HepG2 (cell line): ENCODE measurements at regions not wholly inside any gene's neighbourhood (a gene's known extent, or its start where the extent isn't known, plus 50 kb on each side); places are given as distances from the start of the nearest gene placed in this dataset.

Source experiments
- ATAC-seq: fragments of 200-7000 bp; cut with Tn5 transposase; 3 replicates; pipeline ENCODE4 v1.9.1; 2020; ENCODE audit warnings: mild to moderate bottlenecking, moderate library complexity
- BruUV-seq: library from RNA; stranded (reverse); fragments of 400-500 nt; replicated peaks from 2 replicates; lab custom pipeline; 2021; lab: Mats Ljungman, UMichigan
- CTCF ChIA-PET: fragments of 300-600 bp; formaldehyde crosslinking; extraction: SDS; loops from one replicate; lab custom pipeline; 2021; ENCODE audit warnings: low total read pairs, inconsistent platforms, low intra/inter-chr PET ratio; lab: Yijun Ruan, JAX
- POLR2A ChIA-PET: fragments of 350-600 bp; sonication (Branson Sonifier 250); formaldehyde crosslinking; loops from one replicate; lab custom pipeline; 2020; ENCODE audit warnings: antibody characterized with exemption, inconsistent platforms; lab: Yijun Ruan, JAX
- DNase-seq: peaks from one replicate; pipeline ENCODE4 v3.0.0-alpha.2; 2015; ENCODE audit warnings: low spot score
- FAIRE-seq: peaks from 3 replicates; lab custom pipeline; 2011; peaks lifted over from hg19 to GRCh38; lab: Jason Lieb, UNC
- H2AFZ ChIP-seq: one replicate; pipeline ENCODE4 v1.6.1; 2011; ENCODE audit warnings: low read length, inconsistent platforms
- H3K27ac ChIP-seq: fragments of 300-600 bp; 3 replicates; pipeline ENCODE4 v1.8.0; 2011; ENCODE audit warnings: mixed run types, mild to moderate bottlenecking, mixed read lengths, low read length, inconsistent platforms; ENCODE audit not compliant: insufficient read depth; ENCODE audit errors: extremely low read length
- H3K27me3 ChIP-seq, 2 experiments: fragments of 200-600 bp in 1 of 2; 2 replicates in 1 of 2; 3 replicates in 1 of 2; pipeline versions ENCODE4 v1.6.0 to v1.8.0; 2011; ENCODE audit warnings: low read length in 2 of 2, mild to moderate bottlenecking in 2 of 2, moderate library complexity in 2 of 2, inconsistent platforms in 1 of 2; ENCODE audit not compliant: insufficient read depth in 2 of 2, control insufficient read depth in 1 of 2
- H3K36me3 ChIP-seq, 2 experiments: fragments of 200-600 bp in 1 of 2; replicated peaks in 1 of 2; 2 replicates in 1 of 2; 3 replicates in 1 of 2; pipeline versions ENCODE4 v1.5.1 to v1.8.0; 2011; ENCODE audit warnings: low read length in 2 of 2, inconsistent platforms in 1 of 2; ENCODE audit not compliant: insufficient read depth in 2 of 2, control insufficient read depth in 1 of 2
- H3K4me1 ChIP-seq: 2 replicates; pipeline ENCODE4 v1.5.1; 2012; ENCODE audit warnings: low read length, inconsistent platforms; ENCODE audit not compliant: insufficient read depth
- H3K4me2 ChIP-seq: 2 replicates; pipeline ENCODE4 v1.6.0; 2011; ENCODE audit warnings: low read depth, low read length, inconsistent platforms
- H3K4me3 ChIP-seq, 3 experiments: fragments of 200-600 bp in 1 of 3; sonication (generic), shearing (Covaris generic) in 1 of 3; replicated peaks in 1 of 3; 2 replicates each; pipeline ENCODE4 v1.5.1; 2011 to 2016; ENCODE audit warnings: low read length in 3 of 3, inconsistent platforms in 2 of 3, low read depth in 2 of 3, mild to moderate bottlenecking in 2 of 3, control low read depth in 1 of 3, mixed read lengths in 1 of 3; ENCODE audit not compliant: insufficient read depth in 1 of 3
- H3K79me2 ChIP-seq: one replicate; pipeline ENCODE4 v1.6.1; 2011; ENCODE audit warnings: low read length, inconsistent platforms; ENCODE audit not compliant: insufficient read depth
- H3K9ac ChIP-seq: 2 replicates; pipeline ENCODE4 v1.6.0; 2011; ENCODE audit warnings: mild to moderate bottlenecking, low read depth, low read length, inconsistent platforms; ENCODE audit not compliant: insufficient read depth
- H3K9me3 ChIP-seq: 2 replicates; pipeline ENCODE4 v1.5.1; 2012; ENCODE audit warnings: mild to moderate bottlenecking, low read length
- H4K20me1 ChIP-seq: 2 replicates; pipeline ENCODE4 v1.6.0; 2011; ENCODE audit warnings: inconsistent platforms, mild to moderate bottlenecking, low read length, moderate library complexity; ENCODE audit not compliant: insufficient read depth
- DR1 ChIP-seq: sonication (generic); formaldehyde crosslinking; IDR thresholded peaks from 2 replicates; pipeline ENCODE4 v1.8.0; 2021; ENCODE audit warnings: mild to moderate bottlenecking, missing genetic modification reagents, inconsistent platforms
- HIVEP1 ChIP-seq: sonication (generic); formaldehyde crosslinking; IDR thresholded peaks from 2 replicates; pipeline ENCODE4 v1.4.0; 2020; ENCODE audit warnings: mild to moderate bottlenecking, missing genetic modification reagents
- KLF12 ChIP-seq: sonication (generic); formaldehyde crosslinking; IDR thresholded peaks from 2 replicates; pipeline ENCODE4 v1.4.0; 2020; ENCODE audit warnings: missing genetic modification reagents, borderline replicate concordance
- NFYC ChIP-seq: IDR thresholded peaks from 2 replicates; pipeline ENCODE4 v1.6.1; 2016; ENCODE audit warnings: missing genetic modification reagents, missing compliant biosample characterization
- WGBS: methylation state at CpG from one replicate; pipeline ENCODE4 v1.1.6; 2017; ENCODE audit warnings: low lambda C conversion rate; 5-methylcytosine and 5-hydroxymethylcytosine counted together
- in situ Hi-C: cut with HindIII; loops from 2 replicates; pipeline ENCODE4 v1.10.0; 2017; ENCODE audit warnings: low pct_unique_long_range_greater_than_20kb; ENCODE audit not compliant: extremely low pct_ligation_motif_present
- intact Hi-C: fragments of 100-400 bp; cut with micrococcal nuclease; formaldehyde crosslinking; loops from one replicate; pipeline ENCODE4 v1.10.0; 2022; ENCODE audit not compliant: unreplicated experiment
- TF ChIP-seq, protein P1 (sequence below): sonication (generic); formaldehyde crosslinking; IDR thresholded peaks from 2 replicates; pipeline ENCODE4 v1.8.0; 2022; ENCODE audit warnings: mild to moderate bottlenecking, missing genetic modification reagents
- TF ChIP-seq, protein P2 (sequence below): sonication (generic); formaldehyde crosslinking; IDR thresholded peaks from 2 replicates; pipeline ENCODE4 v1.4.0; 2020; ENCODE audit warnings: mild to moderate bottlenecking, missing genetic modification reagents

DNA sequence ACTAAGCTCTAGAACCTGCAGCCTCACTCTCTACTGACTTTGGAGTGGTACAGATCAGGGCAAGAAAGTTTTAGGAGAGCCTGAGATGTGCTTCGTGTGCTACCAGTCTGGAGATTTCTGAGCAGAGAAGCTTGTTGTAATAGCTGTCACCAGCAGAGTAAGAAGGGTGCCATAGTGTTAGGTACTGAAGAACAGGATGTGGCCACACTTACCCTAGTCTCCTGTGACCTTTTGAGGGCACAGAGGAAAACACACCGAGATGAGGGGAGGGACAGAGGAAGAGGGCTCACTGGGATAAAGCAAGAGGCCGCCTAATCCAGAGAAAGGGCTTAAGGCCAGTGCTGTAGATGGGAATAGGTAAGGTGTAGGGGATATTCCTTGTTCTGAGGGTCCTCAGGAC lies 146.2 kb upstream of the MTPN start:
- BruUV-seq = no TSS peak
- H4K20me1 ChIP-seq = no peaks in the 10 kb centered on the region
- H3K79me2 ChIP-seq = no peaks in the 10 kb centered on the region
- no peak for DNase-seq
- H3K9me3 ChIP-seq = no peaks in the 10 kb centered on the region
- 0% methylated on average over 3 of the region's 3 CpGs for WGBS
- FAIRE-seq = no peak
- no peak for ATAC-seq
- intact Hi-C loops = no loop called here
- TF ChIP-seq, protein P1, sequence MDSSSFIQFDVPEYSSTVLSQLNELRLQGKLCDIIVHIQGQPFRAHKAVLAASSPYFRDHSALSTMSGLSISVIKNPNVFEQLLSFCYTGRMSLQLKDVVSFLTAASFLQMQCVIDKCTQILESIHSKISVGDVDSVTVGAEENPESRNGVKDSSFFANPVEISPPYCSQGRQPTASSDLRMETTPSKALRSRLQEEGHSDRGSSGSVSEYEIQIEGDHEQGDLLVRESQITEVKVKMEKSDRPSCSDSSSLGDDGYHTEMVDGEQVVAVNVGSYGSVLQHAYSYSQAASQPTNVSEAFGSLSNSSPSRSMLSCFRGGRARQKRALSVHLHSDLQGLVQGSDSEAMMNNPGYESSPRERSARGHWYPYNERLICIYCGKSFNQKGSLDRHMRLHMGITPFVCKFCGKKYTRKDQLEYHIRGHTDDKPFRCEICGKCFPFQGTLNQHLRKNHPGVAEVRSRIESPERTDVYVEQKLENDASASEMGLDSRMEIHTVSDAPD = no peak
- TF ChIP-seq HIVEP1 (no peak), NFYC (no peak), KLF12 (CRISPR knock-in tag) (no peak), DR1 (CRISPR knock-in tag) (no peak)
- TF ChIP-seq, protein P2, sequence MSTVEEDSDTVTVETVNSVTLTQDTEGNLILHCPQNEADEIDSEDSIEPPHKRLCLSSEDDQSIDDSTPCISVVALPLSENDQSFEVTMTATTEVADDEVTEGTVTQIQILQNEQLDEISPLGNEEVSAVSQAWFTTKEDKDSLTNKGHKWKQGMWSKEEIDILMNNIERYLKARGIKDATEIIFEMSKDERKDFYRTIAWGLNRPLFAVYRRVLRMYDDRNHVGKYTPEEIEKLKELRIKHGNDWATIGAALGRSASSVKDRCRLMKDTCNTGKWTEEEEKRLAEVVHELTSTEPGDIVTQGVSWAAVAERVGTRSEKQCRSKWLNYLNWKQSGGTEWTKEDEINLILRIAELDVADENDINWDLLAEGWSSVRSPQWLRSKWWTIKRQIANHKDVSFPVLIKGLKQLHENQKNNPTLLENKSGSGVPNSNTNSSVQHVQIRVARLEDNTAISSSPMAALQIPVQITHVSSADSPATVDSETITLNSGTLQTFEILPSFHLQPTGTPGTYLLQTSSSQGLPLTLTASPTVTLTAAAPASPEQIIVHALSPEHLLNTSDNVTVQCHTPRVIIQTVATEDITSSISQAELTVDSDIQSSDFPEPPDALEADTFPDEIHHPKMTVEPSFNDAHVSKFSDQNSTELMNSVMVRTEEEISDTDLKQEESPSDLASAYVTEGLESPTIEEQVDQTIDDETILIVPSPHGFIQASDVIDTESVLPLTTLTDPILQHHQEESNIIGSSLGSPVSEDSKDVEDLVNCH = no peak
- H3K27me3 ChIP-seq = no peaks in the 10 kb centered on the region
- no peaks in the 10 kb centered on the region for H3K4me1 ChIP-seq
- in situ Hi-C loops = no loop called here
- ChIA-PET POLR2A (no interaction called here), CTCF (no interaction called here)
- no peaks in the 10 kb centered on the region for H3K36me3 ChIP-seq
- no peak overlapping the region for H3K4me3 ChIP-seq
- no peak overlapping the region for H3K9ac ChIP-seq
- no peak overlapping the region for H3K27ac ChIP-seq
- no peak overlapping the region for H3K4me2 ChIP-seq
- H2AFZ ChIP-seq = no peak overlapping the region
